ENCODE measurements at regions not wholly inside any gene's neighbourhood (a gene's known extent, or its start where the extent isn't known, plus 50 kb on each side); places are given as distances from the start of the nearest gene placed in this dataset.

DNA sequence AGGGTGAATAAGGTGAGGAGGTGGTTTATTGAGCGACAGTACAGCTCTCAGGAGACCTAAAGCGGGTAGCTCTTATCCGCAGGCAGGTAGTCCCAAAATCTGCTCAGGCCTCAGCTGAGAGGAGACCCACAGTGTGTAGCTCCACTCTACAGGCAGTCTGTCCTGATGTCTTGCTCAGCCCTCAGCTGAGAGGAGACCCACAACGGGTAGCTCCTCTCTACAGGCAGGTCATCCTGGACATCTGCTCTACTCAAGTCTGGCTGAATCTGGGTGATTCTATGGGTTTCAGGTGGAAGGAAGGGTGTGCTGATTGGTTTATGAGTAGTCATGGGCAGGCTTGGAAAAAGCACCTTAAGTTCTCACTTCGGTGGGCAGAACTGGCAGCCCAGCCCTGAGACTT, 55.6 kb upstream of the ABCB5 start:
- no peak for DNase-seq (ENCODE audit: low read depth)
- in situ Hi-C loops (cut with HindIII; ENCODE audit: low pct_unique_long_range_greater_than_20kb, low sequenced_read_pairs): no loop called here

DNA sequence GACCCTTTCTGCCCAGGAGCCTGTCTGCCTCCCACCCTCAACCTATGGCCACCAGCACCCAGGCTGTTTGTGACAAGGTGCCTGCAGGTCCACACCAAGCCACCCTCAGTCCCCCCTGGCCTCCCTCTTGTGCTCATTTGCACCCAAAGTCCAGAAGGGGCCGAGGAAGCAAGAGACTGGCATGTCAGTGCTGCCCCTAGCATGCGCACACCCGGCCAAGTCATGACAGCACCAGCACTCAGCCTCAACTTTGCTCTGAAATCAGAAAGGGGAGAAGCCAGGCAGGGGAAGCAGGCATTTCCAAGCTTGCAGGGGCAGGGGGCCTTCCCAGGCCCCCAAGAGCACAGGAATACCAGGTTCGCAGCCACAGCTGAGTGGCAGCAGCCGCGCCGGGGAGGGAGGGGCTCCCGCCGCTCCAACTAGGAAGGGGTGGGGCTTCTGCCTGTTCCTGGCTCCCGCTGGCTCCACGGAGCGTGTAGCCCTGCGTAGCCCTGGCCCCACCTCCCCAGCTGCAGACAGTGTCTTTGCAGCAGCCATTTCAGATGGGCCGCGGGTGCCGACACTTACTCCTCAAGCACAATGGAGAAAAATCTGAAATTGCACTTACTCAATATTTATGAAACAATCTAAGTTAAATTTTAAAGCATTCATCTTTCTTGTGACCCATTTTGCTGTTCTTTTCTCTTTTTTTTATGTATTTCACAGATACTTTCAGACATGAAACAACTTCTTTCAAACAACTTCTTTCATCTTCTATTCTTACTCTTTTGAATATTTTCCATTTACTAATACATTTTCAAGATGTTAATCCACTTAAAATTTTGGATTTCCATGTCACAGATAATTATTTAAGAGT, 54.9 kb upstream of the ABCB5 start:
- in situ Hi-C loops (cut with HindIII; ENCODE audit: low pct_unique_long_range_greater_than_20kb, low sequenced_read_pairs): no loop called here
- DNase-seq (ENCODE audit: low read depth): no peak

DNA sequence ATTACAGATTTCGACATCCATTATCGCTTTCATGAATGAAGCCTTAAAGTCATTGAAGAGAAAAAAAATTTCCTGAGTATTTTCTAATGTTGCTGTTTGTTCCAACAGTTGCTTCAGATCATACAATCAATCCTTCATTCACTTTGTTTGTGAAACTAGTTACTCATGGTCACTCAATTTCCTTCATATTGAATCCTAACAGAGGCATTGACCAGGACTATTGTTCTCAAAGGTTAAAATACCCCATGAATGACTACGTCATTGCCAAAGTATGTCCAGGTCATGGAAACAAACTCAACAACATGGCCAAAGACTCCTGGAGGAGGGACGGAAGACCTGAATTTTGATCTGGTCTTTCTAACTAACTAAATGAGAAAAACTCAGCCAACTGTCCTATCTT, 54.0 kb upstream of the ABCB5 start:
- in situ Hi-C loops (cut with HindIII; ENCODE audit: low pct_unique_long_range_greater_than_20kb, low sequenced_read_pairs): no loop called here
- DNase-seq (ENCODE audit: low read depth): no peak

GRCh38 chr7:20561908-20562307, 53.6 kb upstream of the ABCB5 start:
- in situ Hi-C loops (cut with HindIII; ENCODE audit: low pct_unique_long_range_greater_than_20kb, low sequenced_read_pairs): no loop called here

DNA sequence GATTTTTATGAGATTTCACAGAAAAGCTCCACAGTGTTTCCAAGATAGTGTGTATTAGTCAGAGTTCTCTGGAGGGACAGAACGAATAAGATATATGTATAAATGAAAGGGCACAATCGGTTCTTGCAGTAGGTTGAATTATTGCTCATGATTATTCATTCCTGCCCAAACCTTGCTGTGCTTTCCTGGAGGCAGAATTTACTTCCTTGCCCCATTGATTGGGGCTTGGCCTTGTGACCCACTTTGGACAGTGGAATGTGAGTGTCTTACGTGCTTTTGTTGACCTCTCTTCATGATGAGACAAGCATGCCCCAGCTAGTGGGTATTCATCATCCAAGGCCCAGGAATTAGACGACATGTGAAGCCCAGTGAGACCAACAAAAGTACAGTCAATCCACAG, 53.0 kb upstream of the ABCB5 start:
- no peak for DNase-seq (ENCODE audit: low read depth)
- in situ Hi-C loops (cut with HindIII; ENCODE audit: low pct_unique_long_range_greater_than_20kb, low sequenced_read_pairs): no loop called here

More at GRCh38 chr7:20561908-20562307, 53.6 kb upstream of the ABCB5 start:
- DNase-seq (ENCODE audit: low read depth): no peak

Measured in Caki2 (cell line).